GM19455 (cell line): ENCODE measurements at regions not wholly inside any gene's neighbourhood (a gene's known extent, or its start where the extent isn't known, plus 50 kb on each side); places are given as distances from the start of the nearest gene placed in this dataset.

Experiments
- ATAC-seq: cut with Tn5 transposase; IDR thresholded peaks from one replicate; pipeline ENCODE4 v1.9.1; 2021; ENCODE audit not compliant: unreplicated experiment

DNA sequence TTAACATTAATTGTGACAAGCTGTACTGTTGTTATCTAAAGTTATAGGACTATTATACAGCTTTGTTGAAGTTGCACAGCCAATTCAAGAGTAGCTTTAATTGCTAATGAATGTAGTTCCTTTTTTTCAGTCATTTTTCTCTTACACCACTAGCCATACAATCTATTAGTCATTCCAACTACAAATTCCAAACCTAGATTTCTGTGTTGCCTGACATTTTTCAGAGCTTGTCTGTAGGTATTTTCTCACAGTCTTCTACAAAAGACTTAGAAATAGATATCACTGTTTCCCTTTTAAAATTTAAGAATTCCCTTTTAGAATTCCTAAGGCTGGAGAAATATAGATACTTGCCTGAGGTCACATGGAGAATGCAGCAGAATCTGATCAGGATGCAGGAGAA is 307.0 kb upstream of the HS3ST1 start:
- no peak for ATAC-seq

DNA sequence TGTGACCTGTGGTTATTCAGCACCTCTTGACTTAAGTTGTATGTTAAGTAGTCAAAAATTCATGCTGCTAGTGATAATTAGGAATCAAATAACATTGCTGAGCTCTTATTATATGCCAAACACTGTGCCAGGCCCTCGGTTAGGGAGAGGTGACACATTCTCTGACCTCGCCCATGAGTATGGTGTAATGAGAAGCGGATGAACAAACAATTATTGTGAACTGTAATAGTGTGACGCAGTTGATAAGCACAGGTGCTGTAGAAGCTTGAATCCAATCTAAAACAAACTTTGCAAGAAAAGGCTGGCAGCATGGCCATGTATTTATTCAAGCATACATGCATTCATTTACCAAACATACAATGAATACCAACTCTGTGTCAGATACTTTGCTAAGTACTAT is 303.5 kb upstream of the HS3ST1 start:
- no peak for ATAC-seq

DNA sequence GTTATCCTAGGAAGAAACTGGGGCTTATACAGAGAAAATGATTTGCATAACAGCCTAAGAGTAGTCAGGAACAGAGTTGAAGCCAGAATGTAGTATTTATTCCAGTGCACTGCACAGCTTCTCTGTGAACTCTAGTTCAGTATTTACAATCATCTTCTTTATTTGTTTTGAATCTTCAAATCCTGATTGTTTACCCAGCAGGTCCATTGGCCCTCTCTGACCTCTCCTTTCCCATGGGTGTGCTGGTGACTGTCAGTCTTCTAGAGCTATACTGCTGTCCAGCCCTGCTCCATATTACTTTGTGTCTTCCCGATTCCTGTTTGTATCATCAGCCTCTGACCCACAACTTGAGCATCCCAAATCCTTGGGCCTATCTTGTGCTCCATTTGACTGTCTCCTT is 301.9 kb upstream of the HS3ST1 start:
- ATAC-seq = no peak

DNA sequence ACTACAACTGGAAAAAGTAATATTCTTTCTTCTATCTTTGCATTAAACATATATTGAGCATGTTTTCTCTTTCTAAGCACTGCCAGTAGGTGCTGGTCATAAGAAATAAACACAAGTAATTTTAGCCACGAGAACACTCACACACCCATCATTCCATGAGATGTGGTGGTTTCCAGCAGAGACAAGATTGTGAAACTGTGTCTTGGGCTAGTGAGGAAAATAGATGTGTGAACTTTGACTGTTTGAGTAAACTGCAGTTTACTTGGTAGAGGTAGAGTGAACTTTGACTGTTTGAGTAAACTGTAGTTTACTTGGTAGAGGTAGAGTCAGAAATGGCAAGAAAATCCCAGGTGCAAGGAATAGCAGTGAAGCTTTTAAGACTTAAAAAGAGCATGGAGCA is 300.9 kb upstream of the HS3ST1 start:
- ATAC-seq = no peak

DNA sequence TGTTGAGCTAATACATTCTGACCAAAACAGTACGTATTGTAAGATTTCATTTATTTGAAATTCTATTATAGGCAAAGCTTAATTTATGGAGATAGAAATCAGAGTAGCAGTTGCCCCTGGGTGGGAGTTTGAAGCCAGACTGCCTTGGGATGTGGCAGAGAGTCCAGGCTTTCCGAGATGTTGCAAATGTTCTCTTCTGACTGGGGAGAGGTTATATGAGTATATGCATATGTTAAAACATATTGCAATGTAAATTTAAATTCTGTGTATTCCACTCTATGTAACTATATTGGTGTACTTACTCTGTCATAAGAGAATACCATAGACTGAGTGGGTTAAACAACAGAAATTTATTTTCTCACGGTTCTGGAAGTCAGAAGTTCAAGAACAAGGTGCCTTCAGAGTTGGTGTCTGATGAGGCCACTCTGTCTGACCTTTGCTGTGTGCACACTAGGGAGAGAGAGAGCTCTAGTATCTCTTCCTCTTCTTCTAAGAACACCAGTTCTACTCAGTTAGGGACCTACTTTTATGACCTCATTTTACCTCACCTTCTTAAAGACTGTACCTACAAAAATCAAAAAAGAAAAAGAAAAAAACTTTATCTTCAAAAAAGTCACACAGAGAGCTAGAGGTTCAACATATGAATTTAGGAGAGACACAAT is 299.3 kb upstream of the HS3ST1 start:
- no peak for ATAC-seq

- ATAC-seq = no peak
Observed at GRCh38 chr4:11724731-11725130, 296.0 kb upstream of the HS3ST1 start.

DNA sequence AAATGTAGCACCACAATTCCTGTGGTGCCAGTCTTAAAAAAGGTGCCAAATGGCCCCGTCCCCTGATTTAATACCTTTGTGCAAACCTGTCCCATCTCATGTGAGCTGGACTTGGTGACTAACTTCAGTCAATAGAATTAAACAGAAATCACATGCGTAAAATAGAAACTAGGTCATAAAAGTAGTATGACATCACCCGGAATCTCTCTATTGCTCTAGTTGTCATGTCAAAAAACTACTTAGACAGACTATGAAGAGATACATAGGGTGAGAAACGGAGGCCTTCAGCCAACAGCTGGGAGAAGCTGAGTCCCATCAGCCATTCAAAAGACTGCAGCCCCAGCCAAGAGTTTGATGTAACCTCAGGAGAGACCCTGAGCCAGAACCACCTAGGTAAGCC is 293.5 kb upstream of the HS3ST1 start:
- ATAC-seq = no peak

DNA sequence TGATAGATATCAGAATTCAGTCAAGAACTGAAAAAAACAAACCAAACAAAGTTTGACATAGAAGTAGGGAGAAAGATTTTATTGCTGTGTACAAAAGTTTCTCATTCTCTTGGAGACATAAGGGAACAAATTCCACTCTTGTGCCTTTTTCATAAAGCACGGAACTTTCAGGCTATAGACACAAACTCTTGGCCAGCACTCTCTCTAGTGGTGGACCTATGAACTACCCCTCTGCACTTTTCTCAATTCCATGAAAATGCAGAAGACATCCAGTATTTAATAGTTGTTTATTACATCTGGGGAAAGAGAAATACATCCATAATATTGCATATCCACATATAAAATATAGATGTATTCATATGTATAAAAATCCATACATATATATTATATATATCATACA is 291.6 kb upstream of the HS3ST1 start:
- ATAC-seq = no peak

DNA sequence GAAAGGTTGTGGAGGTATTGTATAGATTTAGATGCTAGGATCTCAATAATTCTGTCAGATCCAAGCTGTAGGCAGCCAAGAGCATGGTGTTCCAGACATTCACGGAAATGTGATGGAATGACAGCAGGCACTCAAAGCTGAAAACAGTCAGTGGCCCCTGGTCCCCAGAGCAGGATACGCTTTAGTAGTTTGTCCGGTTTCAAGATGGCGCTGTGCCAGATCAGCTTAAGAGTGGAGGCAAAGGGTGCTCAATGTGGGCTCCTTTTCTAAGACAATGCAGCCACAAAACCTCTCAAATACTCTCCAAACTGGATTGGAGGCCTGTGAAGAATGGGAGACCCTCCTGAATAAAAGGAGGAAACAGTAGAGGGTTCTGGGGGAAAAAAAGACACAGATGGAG is 291.2 kb upstream of the HS3ST1 start:
- ATAC-seq = no peak

- ATAC-seq = no peak
Observed at GRCh38 chr4:11715753-11716521, 287.2 kb upstream of the HS3ST1 start.

DNA sequence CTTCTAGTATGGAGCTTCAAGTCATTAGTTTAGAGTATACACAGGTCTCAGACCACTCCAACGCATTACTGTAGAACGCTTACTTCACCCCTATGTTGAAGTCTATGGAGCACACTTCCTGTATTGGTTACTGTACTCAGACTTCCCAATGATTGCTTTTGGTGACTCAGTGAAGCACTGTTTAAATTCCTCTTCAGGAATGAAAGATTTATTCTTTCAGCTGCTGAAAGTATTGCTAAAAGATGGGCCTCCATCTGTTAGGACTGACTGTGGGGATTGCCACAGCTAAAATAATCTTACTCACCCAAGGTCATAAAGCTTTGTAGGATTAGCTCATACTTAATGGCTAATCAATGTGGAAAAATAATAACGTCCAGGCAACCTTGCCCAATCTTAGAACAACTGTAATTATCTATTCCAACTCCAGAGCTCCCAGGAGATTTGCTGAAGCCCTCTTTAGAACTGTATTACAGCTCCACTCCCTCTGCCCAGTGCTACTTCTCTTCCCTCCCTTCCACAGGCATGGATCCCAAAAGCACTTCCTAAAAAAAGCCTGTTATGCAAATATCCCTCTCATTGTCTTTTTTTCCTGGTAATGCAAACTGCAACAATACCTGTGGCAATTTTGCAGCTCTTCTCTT is 281.9 kb upstream of the HS3ST1 start:
- ATAC-seq = no peak

DNA sequence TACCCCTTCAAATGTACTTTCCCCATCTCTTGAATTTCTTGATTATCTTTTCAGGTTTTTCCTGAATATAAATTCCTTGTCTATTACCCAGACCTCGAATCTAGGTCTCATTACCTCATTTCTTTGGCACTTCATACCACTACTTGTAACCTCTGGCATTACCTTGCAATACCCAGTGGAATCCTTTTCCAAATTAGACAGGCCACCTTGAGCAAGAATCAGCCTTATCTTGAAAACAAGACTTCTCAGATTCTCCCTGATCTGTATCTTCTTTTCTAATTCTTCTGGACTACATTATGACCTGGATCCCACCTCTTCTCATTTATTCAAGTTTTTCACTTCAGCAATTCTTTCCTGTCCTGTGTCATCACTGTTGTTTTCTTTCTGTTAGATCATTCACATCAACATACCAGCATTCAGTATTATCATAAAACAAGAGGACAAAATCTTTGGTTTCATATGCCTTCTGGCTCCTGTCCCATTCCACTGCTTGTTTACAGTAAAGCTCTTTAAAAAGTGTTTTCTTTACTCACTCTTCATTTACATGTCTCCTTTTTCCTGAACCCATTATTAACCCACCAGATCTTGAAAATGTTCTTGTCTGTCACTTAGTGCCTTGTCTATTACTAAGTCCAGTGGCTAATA is 275.6 kb upstream of the HS3ST1 start:
- ATAC-seq = no peak

DNA sequence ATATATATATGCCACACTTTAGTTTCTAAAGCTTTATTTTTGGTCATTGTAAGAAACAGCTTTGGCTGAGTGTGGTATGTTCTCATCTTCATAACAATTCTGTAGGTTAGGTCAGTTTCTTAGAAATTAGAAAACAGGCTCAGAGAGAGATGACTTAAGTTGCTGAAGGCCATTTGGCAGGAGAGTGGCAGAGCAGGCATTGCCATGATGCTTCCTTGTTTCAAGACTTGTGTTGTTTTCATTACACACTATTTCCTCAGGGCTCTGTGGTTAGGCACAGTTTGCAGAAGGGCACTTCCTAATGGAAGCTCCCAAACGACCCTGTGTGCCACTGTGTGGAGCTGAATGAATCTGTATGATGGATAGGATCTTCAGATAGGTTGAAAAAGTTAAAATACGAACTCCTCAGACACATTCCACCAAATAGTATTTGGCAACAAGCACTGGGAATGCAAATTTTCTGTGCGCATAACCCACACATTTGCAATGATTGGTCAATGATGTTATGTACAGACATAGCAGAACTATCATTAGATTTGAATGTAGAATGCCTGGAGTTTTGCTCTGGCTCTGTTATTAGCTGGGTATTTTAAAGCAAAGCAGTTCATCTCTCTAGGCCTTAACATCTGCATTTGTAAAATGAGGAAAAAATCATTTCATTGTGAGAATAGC is 274.3 kb upstream of the HS3ST1 start:
- ATAC-seq = no peak

GRCh38 chr4:11701966-11702725 is 273.5 kb upstream of the HS3ST1 start:
- no peak for ATAC-seq

DNA sequence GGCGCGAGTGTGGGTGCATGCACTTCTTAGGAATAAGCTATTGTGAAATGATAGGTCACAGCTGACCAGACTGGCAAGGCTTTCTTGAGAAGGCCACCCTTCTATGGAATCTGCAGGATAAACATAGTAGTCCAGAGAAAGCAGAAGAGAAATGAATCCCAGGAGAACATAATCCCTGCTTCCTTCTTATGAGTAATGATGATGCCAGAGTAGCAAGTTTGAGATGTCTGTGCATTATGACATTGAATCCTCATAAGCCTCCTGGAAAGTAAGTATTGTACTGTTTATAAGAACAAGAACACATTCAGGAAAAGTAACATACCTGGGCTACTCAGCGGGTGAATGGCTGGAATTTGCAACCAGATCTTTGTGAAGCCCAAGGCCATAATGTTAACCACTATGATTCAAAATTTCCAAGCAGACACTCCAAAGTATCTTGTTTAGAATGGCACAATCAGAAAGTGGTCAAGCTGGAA is 272.1 kb upstream of the HS3ST1 start:
- no peak for ATAC-seq

- ATAC-seq = no peak
Observed at GRCh38 chr4:11698846-11699590, 270.3 kb upstream of the HS3ST1 start.

DNA sequence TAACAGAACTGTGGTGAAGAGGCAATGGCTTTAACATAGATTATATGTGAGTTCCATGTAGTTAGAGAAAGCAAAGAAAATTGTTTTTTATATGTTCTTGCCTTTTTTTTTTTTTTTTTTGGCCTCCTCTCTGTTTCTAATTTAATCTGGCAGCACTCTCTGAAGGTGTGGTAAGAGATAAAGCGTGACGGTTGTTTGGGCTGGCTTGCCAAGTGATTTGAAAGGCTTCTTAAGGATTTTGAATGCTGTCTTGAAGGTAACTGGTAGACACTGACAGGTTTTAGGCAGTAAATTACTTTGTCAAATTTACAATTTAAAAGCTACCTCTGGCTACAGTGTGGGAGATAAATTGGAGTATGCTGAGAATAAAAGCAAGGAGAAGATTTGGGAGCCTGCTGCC is 269.3 kb upstream of the HS3ST1 start:
- ATAC-seq = no peak

GRCh38 chr4:11693693-11694092 is 265.0 kb upstream of the HS3ST1 start:
- ATAC-seq = no peak

- ATAC-seq = no peak
Observed at GRCh38 chr4:11691236-11691635, 262.5 kb upstream of the HS3ST1 start.

DNA sequence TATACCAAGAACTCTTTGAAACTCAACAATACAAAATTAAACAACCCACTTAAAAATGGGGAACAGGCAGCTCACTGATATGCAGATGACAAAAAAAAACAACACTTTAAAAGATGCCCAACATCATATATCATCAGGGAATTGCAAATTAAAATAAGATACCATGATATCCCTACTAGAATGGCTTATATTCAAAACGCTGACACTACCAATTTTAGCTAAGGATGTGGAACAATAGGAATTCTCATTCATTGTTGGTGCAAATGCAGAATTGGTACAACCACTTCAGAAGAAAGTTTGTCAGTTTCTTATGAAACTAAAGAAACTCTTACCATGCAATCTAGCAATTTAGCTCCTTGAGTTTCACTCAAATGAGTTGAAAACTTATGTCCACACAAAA is 259.0 kb upstream of the HS3ST1 start:
- ATAC-seq = no peak
